Transverse colon (tissue), 4 donors: ENCODE measurements at regions not wholly inside any gene's neighbourhood (a gene's known extent, or its start where the extent isn't known, plus 50 kb on each side); places are given as distances from the start of the nearest gene placed in this dataset.

Experiments used
- DNase-seq: peaks from one replicate; pipeline ENCODE4 v3.0.0-alpha.2; 2019
- H3K27ac ChIP-seq, 4 donors: fragments of 200-600 bp; sonication (generic); 2 replicates each; pipeline ENCODE4 v1.5.1; 2016 to 2018; ENCODE audit warnings: inconsistent platforms in 4 of 4
- H3K27me3 ChIP-seq: fragments of 200-600 bp; sonication (generic); 2 replicates; pipeline ENCODE4 v1.5.1; 2017; ENCODE audit warnings: inconsistent platforms
- H3K36me3 ChIP-seq, 4 donors: fragments of 200-600 bp; sonication (generic); 2 replicates each; pipeline ENCODE4 v1.5.1; 2017 to 2019; ENCODE audit warnings: inconsistent platforms in 4 of 4
- H3K4me1 ChIP-seq, 4 donors: fragments of 200-600 bp; sonication (generic); 2 replicates each; pipeline ENCODE4 v1.5.1; 2017 to 2020; ENCODE audit warnings: inconsistent platforms in 4 of 4
- H3K4me3 ChIP-seq, 4 donors: fragments of 200-600 bp; sonication (generic); 1 replicate in 1 of 4; 2 replicates in 3 of 4; pipeline versions ENCODE4 v1.5.1 to v1.6.1; 2017 to 2019; ENCODE audit warnings: inconsistent platforms in 4 of 4
- H3K9me3 ChIP-seq, 2 donors: fragments of 200-600 bp; sonication (generic); 2 replicates each; pipeline ENCODE4 v1.5.1; 2017 to 2019; ENCODE audit warnings: inconsistent platforms in 2 of 2
- CTCF ChIP-seq, 5 experiments: fragments of 200-600 bp in 3 of 5; fragments of 450-650 bp in 2 of 5; sonication (generic) in 3 of 5; IDR thresholded peaks; 1 replicate in 2 of 5; 2 replicates in 3 of 5; pipeline ENCODE4 v1.5.1; 2016 to 2017; ENCODE audit warnings: antibody characterized with exemption in 5 of 5, inconsistent platforms in 3 of 5, mild to moderate bottlenecking in 2 of 5, moderate library complexity in 1 of 5
- EP300 ChIP-seq: sonication (generic); formaldehyde crosslinking; IDR thresholded peaks from one replicate; pipeline ENCODE4 v1.6.1; 2017; ENCODE audit warnings: antibody characterized with exemption, low read depth
- POLR2A ChIP-seq: fragments of 450-650 bp; IDR thresholded peaks from one replicate; pipeline ENCODE4 v1.6.1; 2016; ENCODE audit warnings: antibody characterized with exemption, mild to moderate bottlenecking, moderate library complexity
- POLR2AphosphoS5 ChIP-seq, 3 donors: sonication (generic); formaldehyde crosslinking; IDR thresholded peaks; one replicate each; pipeline ENCODE4 v1.6.1; 2016; ENCODE audit warnings: antibody characterized with exemption in 3 of 3
- WGBS, 2 donors: methylation state at CpG; one replicate each; pipeline ENCODE4 v1.1.5; 2018; ENCODE audit warnings: low coverage in 1 of 2; 5-methylcytosine and 5-hydroxymethylcytosine counted together
- in situ Hi-C, 4 donors: fragments of 200-750 bp; cut with MboI; loops; one replicate each; pipeline versions ENCODE4 v1.15.0 to v1.15.1; 2017; ENCODE audit warnings: low sequenced_read_pairs in 3 of 4, low pct_ligation_motif_present in 1 of 4, low pct_unique_long_range_greater_than_20kb in 1 of 4
- intact Hi-C: fragments of 100-400 bp; cut with DNase I; formaldehyde crosslinking; loops from one replicate; pipeline ENCODE4 v1.15.1; 2023; ENCODE audit warnings: low total_unique reads

GRCh38 chr18:60794802-60795201 is 422.2 kb upstream of the MC4R start:
- H3K4me3 ChIP-seq: no peak overlapping the region
- no peak overlapping the region for H3K27ac ChIP-seq
- TF ChIP-seq POLR2A (no peak), CTCF (IDR thresholded peaks at IDR 0.05) (no peak)
- in situ Hi-C loops (no loop called here), intact Hi-C loops (no loop called here)
- no peak for DNase-seq
- H3K4me1 ChIP-seq: no peaks in the 10 kb centered on the region
- H3K9me3 ChIP-seq: no peaks in the 10 kb centered on the region
- H3K36me3 ChIP-seq: no peaks in the 10 kb centered on the region
- 64 to 77% methylated on average over 3 to 5 of the region's 5 CpGs for WGBS, 2 donors
- no peaks in the 10 kb centered on the region for H3K27me3 ChIP-seq

GRCh38 chr18:60804415-60804814 is 431.8 kb upstream of the MC4R start:
- H3K27me3 ChIP-seq: no peaks in the 10 kb centered on the region
- in situ Hi-C loops: loop anchor here in 1 of 4 donors (25.0 kb wide), 1 partner anchor 92 kb away; no protein-coding TSS in a partner anchor

GRCh38 chr18:60809937-60810336 is 437.4 kb upstream of the MC4R start:
- TF ChIP-seq EP300 (no peak), POLR2AphosphoS5 (IDR thresholded peaks at IDR 0.05) (no peak), POLR2A (no peak), CTCF (IDR thresholded peaks at IDR 0.05) (no peak)
- H3K27ac ChIP-seq: no peak overlapping the region
- no peaks in the 10 kb centered on the region for H3K9me3 ChIP-seq
- WGBS, 2 donors: 80 to 82% methylated on average over 1 to 2 of the region's 2 CpGs
- no peak overlapping the region for H3K4me3 ChIP-seq
- H3K4me1 ChIP-seq: no peaks in the 10 kb centered on the region
- DNase-seq: no peak
- no peaks in the 10 kb centered on the region for H3K36me3 ChIP-seq
- in situ Hi-C loops (loop anchor here in 1 of 4 donors (25.0 kb wide), 1 partner anchor 98 kb away; no protein-coding TSS in a partner anchor), intact Hi-C loops (loop anchor here (5.0 kb wide), 1 partner anchor 952 kb away; no protein-coding TSS in a partner anchor)
- no peaks in the 10 kb centered on the region for H3K27me3 ChIP-seq

More at GRCh38 chr18:60804415-60804814, 431.8 kb upstream of the MC4R start:
- WGBS, 2 donors: 62 to 78% methylated on average over 3 of the region's 3 CpGs
- H3K4me1 ChIP-seq: no peaks in the 10 kb centered on the region
- DNase-seq: no peak
- H3K4me3 ChIP-seq: no peak overlapping the region
- intact Hi-C loops: no loop called here
- no peaks in the 10 kb centered on the region for H3K36me3 ChIP-seq
- no peak overlapping the region for H3K27ac ChIP-seq
- TF ChIP-seq EP300: no peak
- no peak for TF ChIP-seq CTCF (IDR thresholded peaks at IDR 0.05)
- TF ChIP-seq POLR2AphosphoS5 (IDR thresholded peaks at IDR 0.05): no peak
- no peaks in the 10 kb centered on the region for H3K9me3 ChIP-seq

GRCh38 chr18:60812921-60813320 is 440.3 kb upstream of the MC4R start:
- TF ChIP-seq POLR2AphosphoS5 (IDR thresholded peaks at IDR 0.05) (no peak), EP300 (no peak), CTCF (IDR thresholded peaks at IDR 0.05) (no peak), POLR2A (no peak)
- H3K4me3 ChIP-seq: no peak overlapping the region
- H3K36me3 ChIP-seq: no peaks in the 10 kb centered on the region
- intact Hi-C loops (no loop called here), in situ Hi-C loops (loop anchor here in 1 of 4 donors (25.0 kb wide), 1 partner anchor 101 kb away; no protein-coding TSS in a partner anchor)
- DNase-seq: no peak
- H3K4me1 ChIP-seq: no peaks in the 10 kb centered on the region
- H3K9me3 ChIP-seq: no peaks in the 10 kb centered on the region
- H3K27ac ChIP-seq: no peak overlapping the region
- no peaks in the 10 kb centered on the region for H3K27me3 ChIP-seq
- 75 to 78% methylated on average over 1 to 2 of the region's 2 CpGs for WGBS, 2 donors
